KMS-11 (cell line): ENCODE measurements at regions not wholly inside any gene's neighbourhood (a gene's known extent, or its start where the extent isn't known, plus 50 kb on each side); places are given as distances from the start of the nearest gene placed in this dataset.

Experiments
- H2AFZ ChIP-seq: fragments of 200-600 bp; sonication (generic); 2 replicates; pipeline ENCODE4 v1.6.1; 2016; ENCODE audit warnings: antibody characterized with exemption, mixed run types, low read depth
- H3K27ac ChIP-seq: fragments of 200-600 bp; sonication (generic); 2 replicates; pipeline ENCODE4 v1.6.1; 2016; ENCODE audit warnings: mild to moderate bottlenecking, mixed run types
- H3K27me3 ChIP-seq: fragments of 200-600 bp; sonication (generic); 2 replicates; pipeline ENCODE4 v1.6.1; 2017; ENCODE audit warnings: mild to moderate bottlenecking, low read depth, mixed run types, moderate library complexity; ENCODE audit not compliant: insufficient read depth
- H3K36me3 ChIP-seq: fragments of 200-600 bp; sonication (generic); 2 replicates; pipeline ENCODE4 v1.6.1; 2017; ENCODE audit warnings: mild to moderate bottlenecking, mixed run types; ENCODE audit not compliant: insufficient read depth
- H3K4me1 ChIP-seq: fragments of 200-600 bp; sonication (generic); 2 replicates; pipeline ENCODE4 v1.6.1; 2016; ENCODE audit warnings: mild to moderate bottlenecking, low read depth, mixed run types; ENCODE audit not compliant: poor library complexity, severe bottlenecking
- H3K4me2 ChIP-seq: fragments of 200-600 bp; sonication (generic); 2 replicates; pipeline ENCODE4 v1.7.0; 2016; ENCODE audit warnings: mild to moderate bottlenecking, mixed run types
- H3K4me3 ChIP-seq: fragments of 200-600 bp; sonication (generic); IDR thresholded peaks from 2 replicates; pipeline ENCODE4 v1.6.1; 2017; ENCODE audit warnings: low read depth, low read length, mixed read lengths; ENCODE audit not compliant: insufficient read depth
- H3K79me2 ChIP-seq: fragments of 200-600 bp; sonication (generic); 2 replicates; pipeline ENCODE4 v1.6.1; 2016; ENCODE audit warnings: low read depth, mixed run types; ENCODE audit not compliant: insufficient read depth
- H3K9ac ChIP-seq: fragments of 200-600 bp; sonication (generic); 2 replicates; pipeline ENCODE4 v1.6.1; 2016; ENCODE audit warnings: mild to moderate bottlenecking, mixed run types
- H4K20me1 ChIP-seq: fragments of 200-600 bp; sonication (generic); 2 replicates; pipeline ENCODE4 v1.6.1; 2016; ENCODE audit warnings: mild to moderate bottlenecking, mixed run types; ENCODE audit not compliant: insufficient read depth
- TF ChIP-seq, protein P1 (sequence below): fragments of 200-600 bp; sonication (generic); conservative IDR thresholded peaks from 2 replicates; pipeline ENCODE4 v1.6.1; 2017; ENCODE audit warnings: low read depth, mild to moderate bottlenecking, antibody characterized with exemption, low read length, moderate library complexity, mixed read lengths

- Histone ChIP-seq H3K4me1 (no peaks in the 10 kb centered on the region), H3K27ac (no peak overlapping the region), H3K27me3 (no peaks in the 10 kb centered on the region), H3K4me2 (no peak overlapping the region), H2AFZ (no peak overlapping the region), H3K79me2 (no peaks in the 10 kb centered on the region), H3K36me3 (no peaks in the 10 kb centered on the region), H4K20me1 (no peaks in the 10 kb centered on the region), H3K4me3 (no peak overlapping the region), H3K9ac (no peak overlapping the region)
- TF ChIP-seq, protein P1, sequence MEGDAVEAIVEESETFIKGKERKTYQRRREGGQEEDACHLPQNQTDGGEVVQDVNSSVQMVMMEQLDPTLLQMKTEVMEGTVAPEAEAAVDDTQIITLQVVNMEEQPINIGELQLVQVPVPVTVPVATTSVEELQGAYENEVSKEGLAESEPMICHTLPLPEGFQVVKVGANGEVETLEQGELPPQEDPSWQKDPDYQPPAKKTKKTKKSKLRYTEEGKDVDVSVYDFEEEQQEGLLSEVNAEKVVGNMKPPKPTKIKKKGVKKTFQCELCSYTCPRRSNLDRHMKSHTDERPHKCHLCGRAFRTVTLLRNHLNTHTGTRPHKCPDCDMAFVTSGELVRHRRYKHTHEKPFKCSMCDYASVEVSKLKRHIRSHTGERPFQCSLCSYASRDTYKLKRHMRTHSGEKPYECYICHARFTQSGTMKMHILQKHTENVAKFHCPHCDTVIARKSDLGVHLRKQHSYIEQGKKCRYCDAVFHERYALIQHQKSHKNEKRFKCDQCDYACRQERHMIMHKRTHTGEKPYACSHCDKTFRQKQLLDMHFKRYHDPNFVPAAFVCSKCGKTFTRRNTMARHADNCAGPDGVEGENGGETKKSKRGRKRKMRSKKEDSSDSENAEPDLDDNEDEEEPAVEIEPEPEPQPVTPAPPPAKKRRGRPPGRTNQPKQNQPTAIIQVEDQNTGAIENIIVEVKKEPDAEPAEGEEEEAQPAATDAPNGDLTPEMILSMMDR = no peak
These were observed 1996.9 kb downstream of the LRRC4C start for GRCh38 chr11:39462506-39462905.

- Histone ChIP-seq H4K20me1 (no peaks in the 10 kb centered on the region), H3K4me1 (no peaks in the 10 kb centered on the region), H3K27ac (no peak overlapping the region), H3K4me3 (no peak overlapping the region), H3K27me3 (no peaks in the 10 kb centered on the region), H3K79me2 (no peaks in the 10 kb centered on the region), H3K36me3 (no peaks in the 10 kb centered on the region), H3K4me2 (no peak overlapping the region), H3K9ac (no peak overlapping the region), H2AFZ (no peak overlapping the region)
- TF ChIP-seq, protein P1 = no peak
These were observed 1998.4 kb downstream of the LRRC4C start for GRCh38 chr11:39461066-39461465.

DNA sequence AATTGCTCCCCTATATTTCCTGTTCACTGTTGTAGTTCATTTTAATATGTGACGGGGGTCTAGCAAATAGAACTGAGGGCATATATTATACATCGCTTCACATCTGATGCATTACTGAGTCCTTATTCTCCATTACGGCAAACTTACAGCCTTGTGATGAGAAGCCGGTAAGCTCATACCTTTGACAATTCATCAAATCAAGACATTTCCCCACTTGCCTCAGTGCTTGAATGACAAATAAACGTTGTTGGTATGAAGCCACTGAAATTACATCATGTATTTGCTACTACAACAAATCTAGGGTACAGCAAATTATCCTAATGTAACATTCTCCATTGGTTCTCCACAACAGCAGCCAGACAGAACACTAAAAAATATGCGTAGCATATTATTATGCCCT is 1999.8 kb downstream of the LRRC4C start:
- TF ChIP-seq, protein P1 = no peak
- H3K27ac ChIP-seq = no peak overlapping the region
- H2AFZ ChIP-seq = no peak overlapping the region
- H3K27me3 ChIP-seq = no peaks in the 10 kb centered on the region
- H3K36me3 ChIP-seq = no peaks in the 10 kb centered on the region
- H4K20me1 ChIP-seq = no peaks in the 10 kb centered on the region
- H3K9ac ChIP-seq = no peak overlapping the region
- H3K4me2 ChIP-seq = no peak overlapping the region
- H3K4me3 ChIP-seq = no peak overlapping the region
- H3K4me1 ChIP-seq = no peaks in the 10 kb centered on the region
- H3K79me2 ChIP-seq = no peaks in the 10 kb centered on the region

DNA sequence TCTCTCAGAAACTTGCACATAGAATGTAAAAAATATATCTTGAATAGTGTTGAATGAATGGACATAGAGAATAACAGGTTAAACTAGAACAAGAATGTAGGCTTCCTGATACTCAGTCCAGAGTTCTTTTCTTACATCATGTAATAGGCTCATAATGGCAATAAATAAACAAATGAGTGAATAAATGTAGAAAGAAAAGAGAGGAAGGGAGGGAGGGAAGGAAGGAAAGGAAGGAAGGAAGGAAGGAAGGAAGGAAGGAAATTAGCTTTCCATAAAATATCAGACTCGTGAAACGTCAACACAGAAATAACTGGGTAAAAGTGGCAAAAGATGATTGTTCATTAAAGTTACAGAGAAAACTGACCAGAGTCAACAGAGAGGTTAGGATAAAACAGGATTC is 2001.0 kb downstream of the LRRC4C start:
- Histone ChIP-seq H3K27me3 (no peaks in the 10 kb centered on the region), H3K4me2 (no peak overlapping the region), H3K79me2 (no peaks in the 10 kb centered on the region), H4K20me1 (no peaks in the 10 kb centered on the region), H3K27ac (no peak overlapping the region), H3K4me3 (no peak overlapping the region), H3K36me3 (no peaks in the 10 kb centered on the region), H3K4me1 (no peaks in the 10 kb centered on the region), H2AFZ (no peak overlapping the region), H3K9ac (no peak overlapping the region)
- TF ChIP-seq, protein P1 = no peak
